ENCODE measurements at regions not wholly inside any gene's neighbourhood (a gene's known extent, or its start where the extent isn't known, plus 50 kb on each side); places are given as distances from the start of the nearest gene placed in this dataset.

DNA sequence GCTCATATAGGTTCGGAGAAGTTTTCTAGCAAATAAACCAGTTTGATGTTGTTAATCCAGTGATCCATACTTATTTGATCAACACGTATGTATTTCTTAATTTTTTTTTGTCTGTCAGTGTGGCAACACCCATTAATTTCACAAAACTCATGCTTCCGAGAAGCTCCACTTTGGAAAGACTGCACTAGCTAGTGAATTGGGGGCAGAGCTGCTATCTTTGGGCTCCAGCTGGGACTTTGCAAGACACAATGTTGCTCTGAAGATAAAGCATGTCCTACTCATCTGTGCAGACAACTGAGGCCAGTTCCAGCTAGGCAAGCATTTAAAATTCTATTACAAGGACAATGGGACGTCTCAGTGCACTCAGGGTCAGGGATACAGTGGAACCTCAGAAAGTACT, 298.4 kb downstream of the NUAK1 start:
- Histone ChIP-seq H3K4me3 (replicated peaks; ENCODE audit: low read depth, low read length) (no peak overlapping the region), H3K36me3 (ENCODE audit: control insufficient read depth, insufficient read depth, low read length) (no peaks in the 10 kb centered on the region), H3K27me3 (replicated peaks; ENCODE audit: control insufficient read depth, insufficient read depth, low read length) (no peaks in the 10 kb centered on the region; the same call in 1 of the 2 replicates)
- DNase-seq (ENCODE audit: extremely low read depth, insufficient read length), result no peak
- TF ChIP-seq, protein P1, sequence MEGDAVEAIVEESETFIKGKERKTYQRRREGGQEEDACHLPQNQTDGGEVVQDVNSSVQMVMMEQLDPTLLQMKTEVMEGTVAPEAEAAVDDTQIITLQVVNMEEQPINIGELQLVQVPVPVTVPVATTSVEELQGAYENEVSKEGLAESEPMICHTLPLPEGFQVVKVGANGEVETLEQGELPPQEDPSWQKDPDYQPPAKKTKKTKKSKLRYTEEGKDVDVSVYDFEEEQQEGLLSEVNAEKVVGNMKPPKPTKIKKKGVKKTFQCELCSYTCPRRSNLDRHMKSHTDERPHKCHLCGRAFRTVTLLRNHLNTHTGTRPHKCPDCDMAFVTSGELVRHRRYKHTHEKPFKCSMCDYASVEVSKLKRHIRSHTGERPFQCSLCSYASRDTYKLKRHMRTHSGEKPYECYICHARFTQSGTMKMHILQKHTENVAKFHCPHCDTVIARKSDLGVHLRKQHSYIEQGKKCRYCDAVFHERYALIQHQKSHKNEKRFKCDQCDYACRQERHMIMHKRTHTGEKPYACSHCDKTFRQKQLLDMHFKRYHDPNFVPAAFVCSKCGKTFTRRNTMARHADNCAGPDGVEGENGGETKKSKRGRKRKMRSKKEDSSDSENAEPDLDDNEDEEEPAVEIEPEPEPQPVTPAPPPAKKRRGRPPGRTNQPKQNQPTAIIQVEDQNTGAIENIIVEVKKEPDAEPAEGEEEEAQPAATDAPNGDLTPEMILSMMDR (IDR thresholded peaks at IDR 0.05; ENCODE audit: insufficient read depth, low read length, poor library complexity, severe bottlenecking), result no peak

DNA sequence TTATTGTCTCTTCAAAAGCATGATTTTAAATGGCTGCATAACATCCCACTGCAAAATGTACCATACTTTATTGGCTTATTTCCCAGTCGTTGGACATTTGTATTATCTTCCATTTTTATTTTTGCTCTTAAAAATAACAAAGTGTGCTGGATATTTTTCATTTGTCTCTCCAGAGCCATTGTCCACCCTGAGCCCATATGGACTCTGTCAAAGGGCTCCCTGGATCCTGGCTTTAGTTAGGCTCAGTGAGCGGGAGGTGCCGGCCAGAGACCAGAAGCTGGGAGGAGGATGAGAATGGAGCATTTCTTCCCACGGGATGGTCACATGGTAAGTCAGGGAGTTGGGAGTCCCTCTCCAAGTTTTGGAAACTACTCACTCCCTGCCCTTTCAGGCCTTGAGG, 296.9 kb downstream of the NUAK1 start:
- Histone ChIP-seq H3K27me3 (replicated peaks; ENCODE audit: control insufficient read depth, insufficient read depth, low read length) (no peaks in the 10 kb centered on the region), H3K36me3 (ENCODE audit: control insufficient read depth, insufficient read depth, low read length) (no peaks in the 10 kb centered on the region), H3K4me3 (replicated peaks; ENCODE audit: low read depth, low read length) (no peak overlapping the region)
- TF ChIP-seq, protein P1 (IDR thresholded peaks at IDR 0.05; ENCODE audit: insufficient read depth, low read length, poor library complexity, severe bottlenecking), result no peak
- DNase-seq (ENCODE audit: extremely low read depth, insufficient read length), result no peak

DNA sequence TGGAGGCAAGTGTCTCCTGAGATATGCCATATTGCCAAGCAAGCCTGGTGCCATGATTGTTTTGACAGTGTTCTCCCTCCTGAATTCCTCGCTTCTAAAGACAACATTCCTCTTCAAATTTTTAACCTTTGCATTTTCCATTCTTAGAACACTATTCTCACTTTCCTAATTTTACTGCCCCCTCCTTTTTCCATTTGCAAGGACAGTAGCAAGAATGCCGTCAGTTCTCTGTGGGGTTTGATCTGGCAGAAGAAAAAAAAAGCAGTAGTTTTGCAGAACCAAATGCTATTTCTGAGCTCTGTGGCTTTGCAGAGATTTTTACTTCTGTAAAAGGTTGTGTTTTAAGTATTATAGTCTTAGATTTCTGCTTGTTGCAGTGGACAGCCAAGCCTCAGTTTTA, 295.2 kb downstream of the NUAK1 start:
- TF ChIP-seq, protein P1 (IDR thresholded peaks at IDR 0.05; ENCODE audit: insufficient read depth, low read length, poor library complexity, severe bottlenecking), result no peak
- H3K27me3 ChIP-seq (replicated peaks; ENCODE audit: control insufficient read depth, insufficient read depth, low read length), result no peaks in the 10 kb centered on the region
- DNase-seq (ENCODE audit: extremely low read depth, insufficient read length), result no peak
- no peak overlapping the region for H3K4me3 ChIP-seq (replicated peaks; ENCODE audit: low read depth, low read length)
- H3K36me3 ChIP-seq (ENCODE audit: control insufficient read depth, insufficient read depth, low read length), result no peaks in the 10 kb centered on the region

DNA sequence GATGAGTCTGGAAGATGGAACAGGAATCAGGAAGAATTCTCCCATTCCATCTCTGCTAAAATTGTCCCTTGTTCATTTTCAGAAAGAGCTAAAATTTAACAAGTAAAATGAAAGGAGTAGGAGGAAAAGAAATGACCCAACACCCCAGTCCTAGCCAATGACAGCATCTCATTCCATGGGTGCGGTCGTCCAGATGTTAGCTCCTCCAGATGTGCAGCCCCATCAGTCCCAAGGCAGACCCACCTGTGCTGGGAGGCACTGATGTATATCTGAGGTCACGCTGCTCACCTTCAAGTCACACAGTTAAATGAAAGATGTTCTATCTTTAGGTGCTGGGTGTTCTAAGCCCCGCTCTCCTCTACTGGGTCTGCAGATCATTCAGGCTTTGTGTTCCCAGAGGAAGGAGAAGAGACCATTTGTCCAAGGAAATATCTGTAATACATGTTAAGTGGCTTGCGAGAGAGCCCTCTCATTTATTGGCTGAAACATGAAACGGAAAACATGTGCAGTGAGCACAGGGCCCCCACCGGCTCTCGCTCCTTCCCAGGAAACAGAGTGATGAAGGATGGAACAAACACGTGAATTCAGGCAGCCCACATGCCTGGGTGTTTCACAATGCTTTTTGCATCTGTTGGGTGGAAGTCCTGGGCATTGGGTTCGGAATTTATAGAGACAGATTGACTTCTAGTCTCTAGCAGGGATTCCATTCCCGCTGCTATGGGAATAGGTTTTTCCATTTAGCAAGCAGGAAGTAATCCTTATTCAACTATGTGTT, 294.6 kb downstream of the NUAK1 start:
- H3K36me3 ChIP-seq (ENCODE audit: control insufficient read depth, insufficient read depth, low read length), result no peaks in the 10 kb centered on the region
- TF ChIP-seq, protein P1 (IDR thresholded peaks at IDR 0.05; ENCODE audit: insufficient read depth, low read length, poor library complexity, severe bottlenecking), result no peak
- no peak overlapping the region for H3K4me3 ChIP-seq (replicated peaks; ENCODE audit: low read depth, low read length)
- no peaks in the 10 kb centered on the region; the same call in 1 of the 2 replicates for H3K27me3 ChIP-seq (replicated peaks; ENCODE audit: control insufficient read depth, insufficient read depth, low read length)
- no peak for DNase-seq (ENCODE audit: extremely low read depth, insufficient read length)

DNA sequence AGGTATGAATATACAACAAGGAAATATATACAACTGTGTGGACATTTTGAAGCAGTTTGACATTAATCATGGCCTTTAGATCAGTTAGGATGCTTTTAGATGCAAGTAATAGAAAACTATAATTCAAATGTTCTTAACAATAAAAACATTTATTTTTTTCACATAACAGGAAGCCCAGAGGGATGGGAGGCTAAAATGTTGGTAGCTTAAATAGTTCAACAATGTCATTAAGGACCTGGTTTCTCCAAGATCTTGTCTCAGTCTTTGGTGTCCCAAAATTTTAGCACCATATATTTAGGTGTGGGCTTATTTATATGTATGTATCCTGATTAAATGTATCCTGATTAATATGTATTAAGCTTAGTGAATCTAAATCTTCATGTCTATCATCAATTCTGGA, 292.4 kb downstream of the NUAK1 start:
- no peak for DNase-seq (ENCODE audit: extremely low read depth, insufficient read length)
- Histone ChIP-seq H3K27me3 (replicated peaks; ENCODE audit: control insufficient read depth, insufficient read depth, low read length) (no peaks in the 10 kb centered on the region; the same call in 1 of the 2 replicates), H3K36me3 (ENCODE audit: control insufficient read depth, insufficient read depth, low read length) (no peaks in the 10 kb centered on the region), H3K4me3 (replicated peaks; ENCODE audit: low read depth, low read length) (no peak overlapping the region)
- TF ChIP-seq, protein P1 (IDR thresholded peaks at IDR 0.05; ENCODE audit: insufficient read depth, low read length, poor library complexity, severe bottlenecking), result no peak
